HG03378 (cell line): ENCODE measurements at regions not wholly inside any gene's neighbourhood (a gene's known extent, or its start where the extent isn't known, plus 50 kb on each side); places are given as distances from the start of the nearest gene placed in this dataset.

Experiments
- ATAC-seq: cut with Tn5 transposase; IDR thresholded peaks from one replicate; pipeline ENCODE4 v1.9.1; 2021; ENCODE audit warnings: mild to moderate bottlenecking, moderate library complexity; ENCODE audit not compliant: unreplicated experiment

GRCh38 chr2:235295831-235296230 is 198.0 kb upstream of the AGAP1 start:
- no peak for ATAC-seq

GRCh38 chr2:235300368-235301201 is 193.3 kb upstream of the AGAP1 start:
- no peak for ATAC-seq

- no peak for ATAC-seq
Measured at GRCh38 chr2:235301202-235302076, 192.4 kb upstream of the AGAP1 start.

GRCh38 chr2:235302263-235302662 is 191.6 kb upstream of the AGAP1 start:
- no peak for ATAC-seq

- no peak for ATAC-seq
Measured at GRCh38 chr2:235303499-235304291, 190.1 kb upstream of the AGAP1 start.

GRCh38 chr2:235305678-235306077 is 188.2 kb upstream of the AGAP1 start:
- no peak for ATAC-seq

GRCh38 chr2:235311044-235311443 is 182.8 kb upstream of the AGAP1 start:
- ATAC-seq = no peak

GRCh38 chr2:235312571-235312970 is 181.3 kb upstream of the AGAP1 start:
- ATAC-seq = no peak

GRCh38 chr2:235314371-235314930 is 179.4 kb upstream of the AGAP1 start:
- ATAC-seq = no peak

GRCh38 chr2:235319095-235319494 is 174.7 kb upstream of the AGAP1 start:
- no peak for ATAC-seq

GRCh38 chr2:235320326-235320725 is 173.5 kb upstream of the AGAP1 start:
- no peak for ATAC-seq

GRCh38 chr2:235324324-235324723 is 169.5 kb upstream of the AGAP1 start:
- no peak for ATAC-seq

GRCh38 chr2:235325151-235325550 is 168.7 kb upstream of the AGAP1 start:
- no peak for ATAC-seq

- ATAC-seq = no peak
Measured at GRCh38 chr2:235328991-235329390, 164.9 kb upstream of the AGAP1 start.

- no peak for ATAC-seq
Measured at GRCh38 chr2:235330775-235331451, 162.9 kb upstream of the AGAP1 start.

GRCh38 chr2:235332240-235332890 is 161.5 kb upstream of the AGAP1 start:
- no peak for ATAC-seq

- ATAC-seq = no peak
Measured at GRCh38 chr2:235333076-235333475, 160.8 kb upstream of the AGAP1 start.

- ATAC-seq = no peak
Measured at GRCh38 chr2:235334179-235334578, 159.7 kb upstream of the AGAP1 start.

- no peak for ATAC-seq
Measured at GRCh38 chr2:235343156-235343774, 150.6 kb upstream of the AGAP1 start.
